OCI-LY1 (cell line): ENCODE measurements at regions not wholly inside any gene's neighbourhood (a gene's known extent, or its start where the extent isn't known, plus 50 kb on each side); places are given as distances from the start of the nearest gene placed in this dataset.

Source experiments
- EZH2 ChIP-seq: fragments of 200-600 bp; sonication (generic), shearing (Covaris generic); IDR thresholded peaks from 2 replicates; pipeline ENCODE4 v1.8.0; 2017; ENCODE audit warnings: borderline replicate concordance, mixed run types, mild to moderate bottlenecking, antibody characterized with exemption, low read length, moderate library complexity, mixed read lengths
- TF ChIP-seq, protein P1 (sequence below): fragments of 200-600 bp; sonication (generic), shearing (Covaris generic); IDR thresholded peaks from 2 replicates; pipeline ENCODE4 v1.5.1; 2017; ENCODE audit warnings: mild to moderate bottlenecking, antibody characterized with exemption, low read length, moderate library complexity, mixed read lengths

DNA sequence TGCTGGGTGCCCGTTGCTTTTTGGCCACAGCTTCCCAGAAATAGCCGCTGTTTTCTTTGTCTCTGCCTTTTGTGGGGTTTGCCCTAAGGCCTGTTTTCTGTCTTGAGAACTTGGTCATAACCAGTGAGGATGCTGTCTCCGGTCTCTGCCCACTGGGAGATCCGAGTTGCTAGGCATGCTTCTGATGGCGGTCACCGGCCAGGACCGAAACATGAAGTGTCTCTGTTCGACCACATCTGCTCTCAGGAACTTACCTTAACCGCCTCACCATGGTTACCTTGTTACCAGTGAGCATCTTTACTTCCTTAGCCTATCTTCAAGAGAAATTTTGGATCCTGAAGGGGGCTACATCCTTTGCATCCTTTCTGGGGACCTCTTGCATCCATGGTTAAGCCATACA, 91.9 kb downstream of the RTP5 start:
- TF ChIP-seq, protein P1, sequence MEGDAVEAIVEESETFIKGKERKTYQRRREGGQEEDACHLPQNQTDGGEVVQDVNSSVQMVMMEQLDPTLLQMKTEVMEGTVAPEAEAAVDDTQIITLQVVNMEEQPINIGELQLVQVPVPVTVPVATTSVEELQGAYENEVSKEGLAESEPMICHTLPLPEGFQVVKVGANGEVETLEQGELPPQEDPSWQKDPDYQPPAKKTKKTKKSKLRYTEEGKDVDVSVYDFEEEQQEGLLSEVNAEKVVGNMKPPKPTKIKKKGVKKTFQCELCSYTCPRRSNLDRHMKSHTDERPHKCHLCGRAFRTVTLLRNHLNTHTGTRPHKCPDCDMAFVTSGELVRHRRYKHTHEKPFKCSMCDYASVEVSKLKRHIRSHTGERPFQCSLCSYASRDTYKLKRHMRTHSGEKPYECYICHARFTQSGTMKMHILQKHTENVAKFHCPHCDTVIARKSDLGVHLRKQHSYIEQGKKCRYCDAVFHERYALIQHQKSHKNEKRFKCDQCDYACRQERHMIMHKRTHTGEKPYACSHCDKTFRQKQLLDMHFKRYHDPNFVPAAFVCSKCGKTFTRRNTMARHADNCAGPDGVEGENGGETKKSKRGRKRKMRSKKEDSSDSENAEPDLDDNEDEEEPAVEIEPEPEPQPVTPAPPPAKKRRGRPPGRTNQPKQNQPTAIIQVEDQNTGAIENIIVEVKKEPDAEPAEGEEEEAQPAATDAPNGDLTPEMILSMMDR = no peak
- TF ChIP-seq EZH2 = no peak
